Glutamatergic neuron (in vitro differentiated cells): ENCODE measurements at regions not wholly inside any gene's neighbourhood (a gene's known extent, or its start where the extent isn't known, plus 50 kb on each side); places are given as distances from the start of the nearest gene placed in this dataset.
"Not testable (repeated sequence)": the region's sequence is repeated elsewhere in the genome, so short reads cannot be mapped to it uniquely, and the experiment has no call there.

Source experiments
- DNase-seq: peaks from one replicate; pipeline ENCODE4 v3.0.0; 2022
- H3K27ac Mint-ChIP-seq: one replicate; pipeline ENCODE4 v1.8.0; 2020; ENCODE audit warnings: mild to moderate bottlenecking, mixed read lengths, inconsistent platforms; ENCODE audit not compliant: unreplicated experiment
- H3K27me3 Mint-ChIP-seq: one replicate; pipeline ENCODE4 v1.8.0; 2020; ENCODE audit warnings: mild to moderate bottlenecking, moderate library complexity, mixed read lengths, inconsistent platforms; ENCODE audit not compliant: unreplicated experiment
- H3K36me3 Mint-ChIP-seq: one replicate; pipeline ENCODE4 v1.8.0; 2020; ENCODE audit warnings: mild to moderate bottlenecking, mixed read lengths, inconsistent platforms; ENCODE audit not compliant: unreplicated experiment
- H3K4me1 Mint-ChIP-seq: one replicate; pipeline ENCODE4 v1.8.0; 2020; ENCODE audit warnings: mild to moderate bottlenecking, low read depth, mixed read lengths, inconsistent platforms; ENCODE audit not compliant: unreplicated experiment
- H3K4me3 Mint-ChIP-seq: one replicate; pipeline ENCODE4 v1.8.0; 2020; ENCODE audit warnings: mild to moderate bottlenecking, mixed read lengths, inconsistent platforms; ENCODE audit not compliant: unreplicated experiment
- H3K9me3 Mint-ChIP-seq: one replicate; pipeline ENCODE4 v1.8.0; 2020; ENCODE audit warnings: mild to moderate bottlenecking, moderate library complexity, mixed read lengths, inconsistent platforms; ENCODE audit not compliant: unreplicated experiment

DNA sequence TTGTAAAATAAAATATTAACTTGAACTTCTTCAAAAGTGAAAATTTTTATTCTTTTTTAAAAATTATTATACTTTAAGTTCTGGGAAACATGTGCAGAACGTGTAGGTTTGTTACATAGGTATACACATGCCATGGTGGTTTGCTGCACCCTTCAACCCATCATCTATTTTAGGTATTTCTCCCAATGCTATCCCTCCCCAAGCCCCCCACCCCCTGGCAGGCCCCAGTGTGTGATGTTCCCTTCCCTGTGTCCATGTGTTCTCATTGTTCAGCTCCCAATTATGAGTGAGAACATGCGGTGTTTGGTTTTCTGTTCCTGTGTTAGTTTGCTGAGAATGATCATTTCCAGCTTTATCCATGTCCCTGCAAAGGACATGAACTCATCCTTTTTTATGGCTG lies 515.6 kb upstream of the TPTE start:
- H3K36me3 Mint-ChIP-seq, H3K4me1 Mint-ChIP-seq, DNase-seq, H3K27me3 Mint-ChIP-seq, H3K27ac Mint-ChIP-seq, H3K4me3 Mint-ChIP-seq: not testable (repeated sequence)
- H3K9me3 Mint-ChIP-seq, result peaks cover 14% of the 10 kb centered on the region

DNA sequence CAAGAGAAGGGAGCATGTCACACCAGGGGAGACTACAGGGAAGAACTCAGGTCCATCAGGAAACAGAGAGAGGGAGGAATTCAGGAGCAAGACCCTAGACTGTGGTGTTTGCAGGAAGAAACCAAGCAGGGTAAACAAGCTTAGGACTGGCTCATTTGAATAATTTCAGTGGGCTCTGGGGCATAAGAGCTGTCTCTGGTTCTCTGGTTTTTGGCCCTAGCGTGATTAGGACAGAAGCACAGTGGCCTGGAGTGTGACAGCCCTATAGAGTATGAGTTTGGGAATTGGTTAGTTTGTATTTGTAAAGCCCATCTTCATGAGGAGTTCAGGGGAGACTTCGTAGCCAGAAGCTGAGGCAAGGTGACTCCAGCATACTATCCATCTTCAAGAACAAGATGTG lies 504.4 kb upstream of the TPTE start:
- peaks cover 10% of the 10 kb centered on the region for H3K9me3 Mint-ChIP-seq

DNA sequence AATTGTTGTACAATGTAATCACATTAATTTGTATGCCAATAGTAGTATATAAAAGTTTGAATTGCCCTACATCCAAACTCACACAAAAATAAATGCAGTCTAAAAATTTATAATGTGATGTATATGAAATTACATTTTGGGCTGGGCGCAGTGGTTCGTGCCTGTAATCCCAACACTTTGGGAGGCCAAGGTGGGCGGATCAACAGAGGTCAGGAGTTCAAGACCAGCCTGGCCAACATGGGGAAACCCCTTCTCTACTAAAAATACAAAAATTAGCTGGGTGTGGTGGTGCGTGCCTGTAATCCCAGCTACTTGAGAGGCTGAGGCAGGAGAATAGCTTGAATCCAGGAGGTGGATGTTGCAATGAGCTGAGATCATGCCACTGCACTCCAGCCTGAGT lies 503.6 kb upstream of the TPTE start:
- not testable (repeated sequence) for H3K36me3 Mint-ChIP-seq, H3K4me1 Mint-ChIP-seq, H3K27me3 Mint-ChIP-seq, H3K9me3 Mint-ChIP-seq, DNase-seq, H3K4me3 Mint-ChIP-seq, H3K27ac Mint-ChIP-seq

More for the DNA sequence above, 504.4 kb upstream of the TPTE start:
- not testable (repeated sequence) for H3K36me3 Mint-ChIP-seq, H3K27ac Mint-ChIP-seq, H3K27me3 Mint-ChIP-seq, DNase-seq, H3K4me3 Mint-ChIP-seq, H3K4me1 Mint-ChIP-seq

DNA sequence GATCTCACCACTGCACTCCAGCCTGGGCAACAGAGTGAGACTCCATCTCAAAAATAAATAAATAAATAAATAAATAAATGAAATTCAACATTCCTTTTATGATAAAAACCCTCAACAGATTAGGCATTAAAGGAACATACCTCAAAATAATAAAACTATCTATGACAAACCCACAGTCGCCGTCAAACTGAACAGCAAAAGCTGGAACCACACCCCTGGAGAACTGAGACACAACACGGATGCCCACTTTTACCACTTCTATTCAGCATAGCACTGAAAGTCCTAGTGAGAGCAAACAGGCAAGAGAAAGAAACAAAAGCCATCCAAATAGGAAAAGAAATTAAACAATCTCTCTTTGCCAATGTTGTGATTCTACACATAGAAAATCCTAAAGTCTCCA lies 499.9 kb upstream of the TPTE start:
- H3K27me3 Mint-ChIP-seq, H3K36me3 Mint-ChIP-seq, H3K27ac Mint-ChIP-seq, H3K4me1 Mint-ChIP-seq, DNase-seq, H3K4me3 Mint-ChIP-seq, H3K9me3 Mint-ChIP-seq: not testable (repeated sequence)

DNA sequence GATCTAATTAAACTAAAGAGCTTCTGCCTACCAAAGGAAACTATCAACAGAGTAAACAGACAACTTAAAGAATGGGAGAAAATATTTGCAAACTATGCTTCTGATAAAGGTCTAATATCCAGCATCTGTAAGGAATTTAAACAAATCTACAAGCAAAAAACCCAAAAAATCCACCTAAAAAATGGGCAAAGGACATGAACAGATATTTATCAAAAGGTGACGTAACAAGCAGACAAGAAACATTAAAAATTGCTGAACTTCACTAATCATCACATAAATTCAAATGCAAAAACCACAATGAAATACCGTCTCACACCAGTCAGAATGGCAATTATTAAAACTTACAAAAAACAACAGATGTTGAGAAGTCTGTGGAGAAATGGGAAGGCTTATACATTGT lies 498.6 kb upstream of the TPTE start:
- not testable (repeated sequence) for H3K27me3 Mint-ChIP-seq, H3K4me3 Mint-ChIP-seq, H3K4me1 Mint-ChIP-seq, H3K27ac Mint-ChIP-seq, H3K9me3 Mint-ChIP-seq, DNase-seq, H3K36me3 Mint-ChIP-seq
